Testis (tissue), 2 donors: ENCODE measurements at regions not wholly inside any gene's neighbourhood (a gene's known extent, or its start where the extent isn't known, plus 50 kb on each side); places are given as distances from the start of the nearest gene placed in this dataset.

ENCODE experiments used
- POLR2A ChIP-seq: fragments of 450-650 bp; IDR thresholded peaks from one replicate; pipeline ENCODE4 v1.6.1; 2017; ENCODE audit warnings: antibody characterized with exemption, mild to moderate bottlenecking, moderate library complexity
- TF ChIP-seq, protein P1 (sequence below), 3 experiments: fragments of 450-650 bp in 2 of 3; fragments of 200-600 bp in 1 of 3; sonication (generic) in 1 of 3; IDR thresholded peaks; one replicate each; pipeline ENCODE4 v1.5.1; 2016 to 2019; ENCODE audit warnings: antibody characterized with exemption in 3 of 3, mild to moderate bottlenecking in 2 of 3, moderate library complexity in 1 of 3

- TF ChIP-seq, protein P1, sequence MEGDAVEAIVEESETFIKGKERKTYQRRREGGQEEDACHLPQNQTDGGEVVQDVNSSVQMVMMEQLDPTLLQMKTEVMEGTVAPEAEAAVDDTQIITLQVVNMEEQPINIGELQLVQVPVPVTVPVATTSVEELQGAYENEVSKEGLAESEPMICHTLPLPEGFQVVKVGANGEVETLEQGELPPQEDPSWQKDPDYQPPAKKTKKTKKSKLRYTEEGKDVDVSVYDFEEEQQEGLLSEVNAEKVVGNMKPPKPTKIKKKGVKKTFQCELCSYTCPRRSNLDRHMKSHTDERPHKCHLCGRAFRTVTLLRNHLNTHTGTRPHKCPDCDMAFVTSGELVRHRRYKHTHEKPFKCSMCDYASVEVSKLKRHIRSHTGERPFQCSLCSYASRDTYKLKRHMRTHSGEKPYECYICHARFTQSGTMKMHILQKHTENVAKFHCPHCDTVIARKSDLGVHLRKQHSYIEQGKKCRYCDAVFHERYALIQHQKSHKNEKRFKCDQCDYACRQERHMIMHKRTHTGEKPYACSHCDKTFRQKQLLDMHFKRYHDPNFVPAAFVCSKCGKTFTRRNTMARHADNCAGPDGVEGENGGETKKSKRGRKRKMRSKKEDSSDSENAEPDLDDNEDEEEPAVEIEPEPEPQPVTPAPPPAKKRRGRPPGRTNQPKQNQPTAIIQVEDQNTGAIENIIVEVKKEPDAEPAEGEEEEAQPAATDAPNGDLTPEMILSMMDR (IDR thresholded peaks at IDR 0.05) = no peak
- TF ChIP-seq POLR2A = no peak
Observed at GRCh38 chr15:26126070-26126469, 262.9 kb upstream of the ATP10A start.
